ENCODE measurements at regions not wholly inside any gene's neighbourhood (a gene's known extent, or its start where the extent isn't known, plus 50 kb on each side); places are given as distances from the start of the nearest gene placed in this dataset.
"Not testable (repeated sequence)": the region's sequence is repeated elsewhere in the genome, so short reads cannot be mapped to it uniquely, and the experiment has no call there.

DNA sequence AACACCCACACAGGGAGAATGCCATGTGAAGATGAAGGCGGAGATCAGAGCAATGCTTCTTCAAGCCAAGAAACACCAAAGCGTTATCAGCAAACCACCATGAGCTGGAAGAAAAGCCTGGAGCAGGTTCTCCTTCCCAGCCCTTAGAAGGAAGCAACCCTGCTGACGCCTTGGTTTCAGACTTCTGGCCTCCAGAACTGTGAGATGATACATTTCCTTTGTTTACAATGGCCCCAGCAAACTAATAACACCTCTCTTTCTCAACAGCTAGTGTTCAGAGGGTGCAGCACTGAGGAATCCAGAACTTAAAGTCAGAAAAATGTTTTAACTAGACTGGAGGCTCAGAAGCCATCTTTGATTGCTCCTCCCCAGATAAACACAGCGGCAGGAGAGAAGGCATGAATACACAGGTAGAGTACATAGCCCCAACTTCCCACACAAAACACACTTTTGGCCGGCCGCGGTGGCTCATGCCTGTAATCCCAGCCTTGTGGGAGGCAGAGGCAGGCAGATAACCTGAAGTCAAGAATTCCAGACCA, 132.4 kb upstream of the LPP start:
- no peaks in the 10 kb centered on the region for H3K4me1 ChIP-seq
- no peak for DNase-seq (ENCODE audit: low read depth in 1 of 2, low spot score in 1 of 2)
- no peak overlapping the region for H3K4me3 ChIP-seq
- no peaks in the 10 kb centered on the region for H3K9me3 ChIP-seq
- ATAC-seq = no peak
- ChIA-PET POLR2A (no interaction called here), CTCF (no interaction called here)
- no peak for TF ChIP-seq CHD4 (IDR thresholded peaks at IDR 0.05; ENCODE audit: borderline replicate concordance)
- TF ChIP-seq GATA3 (IDR thresholded peaks at IDR 0.05; ENCODE audit: borderline replicate concordance) = no peak
- no peak for TF ChIP-seq POLR2AphosphoS2 (conservative IDR thresholded peaks at IDR 0.05; ENCODE audit: low read length)
- TF ChIP-seq HOXB5 (CRISPR knock-in tag; IDR thresholded peaks at IDR 0.05) = no peak
- TF ChIP-seq MYC (IDR thresholded peaks at IDR 0.05; ENCODE audit: borderline replicate concordance, low read length) = no peak
- no peak for TF ChIP-seq SMC3 (IDR thresholded peaks at IDR 0.05)
- TF ChIP-seq FOSL2 (IDR thresholded peaks at IDR 0.05) = no peak
- TF ChIP-seq FOSL2 (CRISPR knock-in tag; IDR thresholded peaks at IDR 0.05) = no peak
- no peak for TF ChIP-seq ATOH8 (CRISPR knock-in tag; IDR thresholded peaks at IDR 0.05; ENCODE audit: low read depth)
- TF ChIP-seq RNF2 (IDR thresholded peaks at IDR 0.05; ENCODE audit: borderline replicate concordance, low read depth) = no peak
- no peak for TF ChIP-seq HEYL (CRISPR knock-in tag; IDR thresholded peaks at IDR 0.05)
- TF ChIP-seq EP300 (IDR thresholded peaks at IDR 0.05) = no peak
- no peak for TF ChIP-seq SREBF2 (IDR thresholded peaks at IDR 0.05)
- TF ChIP-seq, protein P1, sequence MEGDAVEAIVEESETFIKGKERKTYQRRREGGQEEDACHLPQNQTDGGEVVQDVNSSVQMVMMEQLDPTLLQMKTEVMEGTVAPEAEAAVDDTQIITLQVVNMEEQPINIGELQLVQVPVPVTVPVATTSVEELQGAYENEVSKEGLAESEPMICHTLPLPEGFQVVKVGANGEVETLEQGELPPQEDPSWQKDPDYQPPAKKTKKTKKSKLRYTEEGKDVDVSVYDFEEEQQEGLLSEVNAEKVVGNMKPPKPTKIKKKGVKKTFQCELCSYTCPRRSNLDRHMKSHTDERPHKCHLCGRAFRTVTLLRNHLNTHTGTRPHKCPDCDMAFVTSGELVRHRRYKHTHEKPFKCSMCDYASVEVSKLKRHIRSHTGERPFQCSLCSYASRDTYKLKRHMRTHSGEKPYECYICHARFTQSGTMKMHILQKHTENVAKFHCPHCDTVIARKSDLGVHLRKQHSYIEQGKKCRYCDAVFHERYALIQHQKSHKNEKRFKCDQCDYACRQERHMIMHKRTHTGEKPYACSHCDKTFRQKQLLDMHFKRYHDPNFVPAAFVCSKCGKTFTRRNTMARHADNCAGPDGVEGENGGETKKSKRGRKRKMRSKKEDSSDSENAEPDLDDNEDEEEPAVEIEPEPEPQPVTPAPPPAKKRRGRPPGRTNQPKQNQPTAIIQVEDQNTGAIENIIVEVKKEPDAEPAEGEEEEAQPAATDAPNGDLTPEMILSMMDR (IDR thresholded peaks at IDR 0.05) = no peak
- no peak for TF ChIP-seq RFX5 (IDR thresholded peaks at IDR 0.05)
- no peak for TF ChIP-seq ZSCAN20 (CRISPR knock-in tag; IDR thresholded peaks at IDR 0.05)
- TF ChIP-seq ESRRA (IDR thresholded peaks at IDR 0.05; ENCODE audit: borderline replicate concordance, low read length) = no peak
- no peak for TF ChIP-seq NFE2L2 (conservative IDR thresholded peaks at IDR 0.05; ENCODE audit: low read length)
- 56% methylated on average over 4 of the region's 7 CpGs for WGBS (ENCODE audit: missing lambda C conversion rate)
- H3K4me2 ChIP-seq = no peak overlapping the region
- H3K27ac ChIP-seq = no peak overlapping the region
- FAIRE-seq = no peak

DNA sequence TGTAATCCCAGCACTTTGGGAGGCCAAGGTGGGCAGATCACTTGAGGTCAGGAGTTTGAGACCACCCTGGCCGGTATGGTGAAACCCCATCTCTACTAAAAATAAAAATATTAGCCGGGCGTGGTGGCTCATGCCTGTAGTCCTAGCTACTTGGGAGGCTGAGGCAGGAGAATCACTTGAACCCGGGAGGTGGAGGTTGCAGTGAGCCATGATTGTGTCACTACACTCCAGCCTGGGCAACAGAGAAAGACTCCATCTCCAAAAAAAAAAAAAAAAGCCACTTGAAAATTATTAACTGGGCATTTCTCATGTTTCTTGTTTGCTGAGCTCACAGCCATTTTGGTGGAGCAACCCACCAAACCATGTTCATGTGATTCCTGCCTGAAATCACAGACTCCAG, 131.1 kb upstream of the LPP start:
- H3K27ac ChIP-seq; DNase-seq (ENCODE audit: low read depth in 1 of 2, low spot score in 1 of 2); H3K4me2 ChIP-seq; POLR2A ChIA-PET; H3K4me1 ChIP-seq; H3K9me3 ChIP-seq; CTCF ChIA-PET; FAIRE-seq; ATAC-seq; H3K4me3 ChIP-seq: not testable (repeated sequence)
- 60% methylated on average over 4 of the region's 4 CpGs for WGBS (ENCODE audit: missing lambda C conversion rate)

- TF ChIP-seq KDM1A (IDR thresholded peaks at IDR 0.05; ENCODE audit: low read depth) = no peak
- TF ChIP-seq MAZ (IDR thresholded peaks at IDR 0.05; ENCODE audit: borderline replicate concordance, low read depth, low read length) = no peak
- TF ChIP-seq ZSCAN20 (CRISPR knock-in tag; IDR thresholded peaks at IDR 0.05) = no peak
- TF ChIP-seq, protein P2, sequence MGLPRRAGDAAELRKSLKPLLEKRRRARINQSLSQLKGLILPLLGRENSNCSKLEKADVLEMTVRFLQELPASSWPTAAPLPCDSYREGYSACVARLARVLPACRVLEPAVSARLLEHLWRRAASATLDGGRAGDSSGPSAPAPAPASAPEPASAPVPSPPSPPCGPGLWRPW (IDR thresholded peaks at IDR 0.05) = no peak
- TF ChIP-seq, protein P3, sequence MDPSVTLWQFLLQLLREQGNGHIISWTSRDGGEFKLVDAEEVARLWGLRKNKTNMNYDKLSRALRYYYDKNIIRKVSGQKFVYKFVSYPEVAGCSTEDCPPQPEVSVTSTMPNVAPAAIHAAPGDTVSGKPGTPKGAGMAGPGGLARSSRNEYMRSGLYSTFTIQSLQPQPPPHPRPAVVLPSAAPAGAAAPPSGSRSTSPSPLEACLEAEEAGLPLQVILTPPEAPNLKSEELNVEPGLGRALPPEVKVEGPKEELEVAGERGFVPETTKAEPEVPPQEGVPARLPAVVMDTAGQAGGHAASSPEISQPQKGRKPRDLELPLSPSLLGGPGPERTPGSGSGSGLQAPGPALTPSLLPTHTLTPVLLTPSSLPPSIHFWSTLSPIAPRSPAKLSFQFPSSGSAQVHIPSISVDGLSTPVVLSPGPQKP (IDR thresholded peaks at IDR 0.05; ENCODE audit: low read depth, low read length) = no peak
- TF ChIP-seq EHF (CRISPR knock-in tag; IDR thresholded peaks at IDR 0.05) = no peak
- no peak for TF ChIP-seq HOXB5 (CRISPR knock-in tag; IDR thresholded peaks at IDR 0.05)
- no peak for TF ChIP-seq TP53 (CRISPR knock-in tag; IDR thresholded peaks at IDR 0.05)
- TF ChIP-seq HOXB13 (CRISPR knock-in tag; IDR thresholded peaks at IDR 0.05; ENCODE audit: low read depth) = no peak
- no peak for TF ChIP-seq FOXS1 (CRISPR knock-in tag; IDR thresholded peaks at IDR 0.05)
- TF ChIP-seq, protein P4, sequence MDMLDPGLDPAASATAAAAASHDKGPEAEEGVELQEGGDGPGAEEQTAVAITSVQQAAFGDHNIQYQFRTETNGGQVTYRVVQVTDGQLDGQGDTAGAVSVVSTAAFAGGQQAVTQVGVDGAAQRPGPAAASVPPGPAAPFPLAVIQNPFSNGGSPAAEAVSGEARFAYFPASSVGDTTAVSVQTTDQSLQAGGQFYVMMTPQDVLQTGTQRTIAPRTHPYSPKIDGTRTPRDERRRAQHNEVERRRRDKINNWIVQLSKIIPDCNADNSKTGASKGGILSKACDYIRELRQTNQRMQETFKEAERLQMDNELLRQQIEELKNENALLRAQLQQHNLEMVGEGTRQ (IDR thresholded peaks at IDR 0.05) = no peak
- TF ChIP-seq EP300 (IDR thresholded peaks at IDR 0.05) = no peak
- TF ChIP-seq RARB (CRISPR knock-in tag; IDR thresholded peaks at IDR 0.05) = no peak
- no peak for TF ChIP-seq JUNB (IDR thresholded peaks at IDR 0.05)
- no peaks in the 10 kb centered on the region for H3K4me1 ChIP-seq
- H3K4me2 ChIP-seq = no peak overlapping the region
- H3K4me3 ChIP-seq = no peak overlapping the region
- ATAC-seq = no peak
- WGBS (ENCODE audit: missing lambda C conversion rate) = 88% methylated on average over 6 of the region's 6 CpGs
- no peak for DNase-seq (ENCODE audit: low read depth in 1 of 2, low spot score in 1 of 2)
- ChIA-PET POLR2A (no interaction called here), CTCF (interaction anchor here (0.9 kb wide), 1 partner anchor 157 kb away, joined by 3 read pairs; no protein-coding TSS in a partner anchor)
- H3K9me3 ChIP-seq = no peaks in the 10 kb centered on the region
- FAIRE-seq = no peak
- H3K27ac ChIP-seq = no peak overlapping the region
These were observed 128.4 kb upstream of the LPP start for GRCh38 chr3:188025555-188025954.

Measured in A549 (cell line).